K562 (cell line): ENCODE measurements at regions not wholly inside any gene's neighbourhood (a gene's known extent, or its start where the extent isn't known, plus 50 kb on each side); places are given as distances from the start of the nearest gene placed in this dataset.

Source experiments
- ATF7 ChIP-seq: fragments of 450-650 bp; IDR thresholded peaks from 2 replicates; pipeline ENCODE4 v1.7.1; 2014; ENCODE audit warnings: mild to moderate bottlenecking, moderate library complexity
- BRCA1 ChIP-seq, 2 experiments: fragments of 450-650 bp in 1 of 2; sonication (generic) in 1 of 2; formaldehyde crosslinking in 1 of 2; IDR thresholded peaks; 2 replicates each; pipeline versions ENCODE4 v1.5.0 to v1.6.1; 2017 to 2020; ENCODE audit warnings: mild to moderate bottlenecking in 1 of 2, missing genetic modification reagents in 1 of 2
- EZH2 ChIP-seq: IDR thresholded peaks from 2 replicates; pipeline ENCODE4 v1.6.1; 2012; ENCODE audit warnings: low read depth, mild to moderate bottlenecking, inconsistent platforms, low read length, borderline replicate concordance
- FOS ChIP-seq: IDR thresholded peaks from 3 replicates; pipeline ENCODE4 v1.6.1; 2011; ENCODE audit not compliant: insufficient read length; ENCODE audit errors: extremely low read depth
- KAT8 ChIP-seq: fragments of 450-650 bp; IDR thresholded peaks from 2 replicates; pipeline ENCODE4 v1.6.1; 2016; ENCODE audit warnings: low read depth, mild to moderate bottlenecking
- RAD51 ChIP-seq: fragments of 450-650 bp; IDR thresholded peaks from 2 replicates; pipeline ENCODE4 v1.7.1; 2016; ENCODE audit warnings: low read depth, mild to moderate bottlenecking, borderline replicate concordance
- SP1 ChIP-seq: sonication (generic); formaldehyde crosslinking; IDR thresholded peaks from 2 replicates; pipeline ENCODE4 v1.8.1; 2022; ENCODE audit warnings: mild to moderate bottlenecking, missing genetic modification reagents
- SRSF3 ChIP-seq: fragments of 200-400 bp; formaldehyde crosslinking; IDR thresholded peaks from 2 replicates; pipeline ENCODE4 v1.6.1; 2016; ENCODE audit warnings: mild to moderate bottlenecking, low read length, moderate library complexity; ENCODE audit not compliant: insufficient read depth
- TCF7L2 ChIP-seq: fragments of 150-350 bp; IDR thresholded peaks from 2 replicates; pipeline ENCODE4 v1.6.1; 2016; ENCODE audit warnings: low read depth, mild to moderate bottlenecking, low read length, moderate library complexity
- TF ChIP-seq, protein P1 (sequence below), 3 experiments: IDR thresholded peaks in 2 of 3; conservative IDR thresholded peaks in 1 of 3; 2 replicates each; pipeline ENCODE4 v1.5.1; 2011 to 2012; ENCODE audit warnings: low read length in 3 of 3, mild to moderate bottlenecking in 3 of 3, control low read depth in 2 of 3, improper control_type of control experiment in 1 of 3, inconsistent platforms in 1 of 3, low read depth in 1 of 3, mixed read lengths in 1 of 3, moderate library complexity in 1 of 3; ENCODE audit not compliant: insufficient read depth in 2 of 3

GRCh38 chr15:62940093-62940754 is 102.3 kb upstream of the TPM1 start:
- TF ChIP-seq ATF7 (no peak), SRSF3 (no peak), KAT8 (no peak), FOS (no peak), EZH2 (no peak), BRCA1 (IDR thresholded peaks at IDR 0.05) (no peak), BRCA1 (CRISPR knock-in tag; IDR thresholded peaks at IDR 0.05) (no peak), RAD51 (no peak), SP1 (CRISPR knock-in tag) (no peak), TCF7L2 (no peak)
- TF ChIP-seq, protein P1, sequence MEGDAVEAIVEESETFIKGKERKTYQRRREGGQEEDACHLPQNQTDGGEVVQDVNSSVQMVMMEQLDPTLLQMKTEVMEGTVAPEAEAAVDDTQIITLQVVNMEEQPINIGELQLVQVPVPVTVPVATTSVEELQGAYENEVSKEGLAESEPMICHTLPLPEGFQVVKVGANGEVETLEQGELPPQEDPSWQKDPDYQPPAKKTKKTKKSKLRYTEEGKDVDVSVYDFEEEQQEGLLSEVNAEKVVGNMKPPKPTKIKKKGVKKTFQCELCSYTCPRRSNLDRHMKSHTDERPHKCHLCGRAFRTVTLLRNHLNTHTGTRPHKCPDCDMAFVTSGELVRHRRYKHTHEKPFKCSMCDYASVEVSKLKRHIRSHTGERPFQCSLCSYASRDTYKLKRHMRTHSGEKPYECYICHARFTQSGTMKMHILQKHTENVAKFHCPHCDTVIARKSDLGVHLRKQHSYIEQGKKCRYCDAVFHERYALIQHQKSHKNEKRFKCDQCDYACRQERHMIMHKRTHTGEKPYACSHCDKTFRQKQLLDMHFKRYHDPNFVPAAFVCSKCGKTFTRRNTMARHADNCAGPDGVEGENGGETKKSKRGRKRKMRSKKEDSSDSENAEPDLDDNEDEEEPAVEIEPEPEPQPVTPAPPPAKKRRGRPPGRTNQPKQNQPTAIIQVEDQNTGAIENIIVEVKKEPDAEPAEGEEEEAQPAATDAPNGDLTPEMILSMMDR (IDR thresholded peaks at IDR 0.05 in 2 of 3, conservative IDR thresholded peaks at IDR 0.05 in 1 of 3; ENCODE audit: insufficient read depth in 2 of 3, low read depth in 1 of 3, low read length in 3 of 3) = no peak
